HG03135 (cell line): ENCODE measurements at regions not wholly inside any gene's neighbourhood (a gene's known extent, or its start where the extent isn't known, plus 50 kb on each side); places are given as distances from the start of the nearest gene placed in this dataset.

Experiments
- ATAC-seq: cut with Tn5 transposase; IDR thresholded peaks from one replicate; pipeline ENCODE4 v1.9.1; 2021; ENCODE audit warnings: mild to moderate bottlenecking, moderate library complexity; ENCODE audit not compliant: unreplicated experiment

DNA sequence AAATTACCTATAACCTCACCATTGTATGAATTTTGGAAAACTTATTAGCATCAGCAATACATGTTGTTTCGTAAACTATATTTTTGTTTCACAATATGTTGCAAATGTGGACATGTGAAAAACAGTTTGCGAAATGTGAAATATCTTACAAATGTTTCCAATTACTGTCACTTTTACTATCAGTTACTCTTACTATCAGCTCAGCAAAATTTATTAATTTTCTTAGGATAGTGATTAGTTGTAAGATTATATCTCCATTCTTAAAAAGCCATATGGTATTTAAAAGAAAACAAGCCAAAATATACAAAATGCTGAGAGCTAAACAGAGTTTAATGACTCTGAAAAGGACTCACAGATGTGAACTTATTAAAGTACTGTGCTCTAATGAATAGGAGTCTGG is 111.9 kb upstream of the LPAR1 start:
- ATAC-seq, result no peak

DNA sequence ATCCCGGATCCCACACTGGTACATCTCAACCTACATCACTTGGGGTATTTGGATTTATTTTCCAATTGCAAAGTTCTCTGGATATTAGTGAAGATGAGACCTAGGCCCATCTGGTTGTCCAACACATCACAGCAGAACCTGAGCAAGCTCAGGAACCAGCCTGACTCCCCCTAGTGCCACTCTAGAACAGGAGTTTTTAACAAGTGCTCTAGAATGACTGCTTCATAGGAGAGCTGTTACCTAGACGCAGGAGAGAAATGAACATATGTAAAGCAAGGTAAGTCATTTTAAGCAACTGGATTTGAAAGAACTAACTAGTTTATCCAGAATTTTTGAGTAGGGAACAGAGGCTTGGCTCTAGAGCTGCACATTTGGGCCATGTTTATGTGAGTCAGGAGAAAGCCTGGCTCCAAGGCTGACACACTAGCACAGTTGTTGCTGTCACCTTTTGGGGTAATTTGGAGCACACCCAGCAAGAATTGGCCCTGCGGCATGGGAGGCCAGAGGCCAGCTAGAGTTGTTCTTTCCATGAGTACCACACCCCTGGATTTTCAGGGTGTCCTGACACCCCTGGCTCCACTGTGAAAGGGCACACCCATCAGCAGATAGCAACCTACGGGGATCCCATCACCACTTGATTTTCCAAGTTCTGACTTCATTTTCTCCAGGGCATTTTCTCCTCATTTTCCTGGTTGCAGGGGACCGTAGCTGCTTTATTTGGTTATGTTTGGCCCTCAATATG is 110.9 kb upstream of the LPAR1 start:
- no peak for ATAC-seq

DNA sequence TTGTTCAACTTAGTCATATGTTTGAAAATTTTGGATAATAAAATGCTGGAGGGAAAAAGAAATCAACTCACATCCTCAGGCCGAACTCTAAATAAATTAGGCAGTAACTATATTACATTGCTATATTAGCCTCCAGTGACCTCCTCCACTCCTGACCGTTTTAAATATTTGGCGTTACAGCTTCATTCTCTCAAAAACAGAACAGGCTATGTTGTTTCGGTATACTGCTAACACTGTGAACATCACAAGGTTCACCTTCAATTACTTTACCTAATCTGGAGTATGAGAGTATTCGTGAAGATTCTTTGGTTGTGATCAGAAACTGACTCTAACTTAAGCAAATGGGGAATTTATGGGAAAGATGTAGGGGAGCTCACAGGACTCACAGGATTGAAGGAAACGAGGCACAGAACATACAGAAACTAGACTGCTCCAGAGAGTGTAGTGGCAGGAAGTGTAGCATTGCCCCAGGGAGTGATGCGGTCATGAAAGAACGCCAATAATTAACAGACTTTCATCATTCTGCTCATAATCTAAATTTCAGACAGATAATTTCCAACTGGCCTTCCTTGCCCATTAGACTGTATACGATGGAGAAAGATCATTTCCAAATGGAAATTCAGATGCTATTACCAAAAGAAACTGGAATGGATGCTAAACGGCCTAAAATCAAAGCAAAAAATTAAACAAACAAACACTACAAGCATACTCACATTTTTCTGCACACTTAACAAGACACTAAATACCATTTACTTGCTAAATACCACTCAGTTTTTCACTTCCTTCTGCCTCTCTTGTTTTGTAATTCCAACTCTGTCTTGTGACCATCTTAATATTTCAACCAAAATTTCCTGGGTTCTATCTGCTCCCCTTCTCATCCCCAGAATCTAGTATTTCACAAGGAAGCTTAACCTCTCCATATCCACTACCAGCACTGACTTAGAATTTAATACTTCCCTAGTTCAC is 110.1 kb upstream of the LPAR1 start:
- peak; percentile 69 for ATAC-seq

DNA sequence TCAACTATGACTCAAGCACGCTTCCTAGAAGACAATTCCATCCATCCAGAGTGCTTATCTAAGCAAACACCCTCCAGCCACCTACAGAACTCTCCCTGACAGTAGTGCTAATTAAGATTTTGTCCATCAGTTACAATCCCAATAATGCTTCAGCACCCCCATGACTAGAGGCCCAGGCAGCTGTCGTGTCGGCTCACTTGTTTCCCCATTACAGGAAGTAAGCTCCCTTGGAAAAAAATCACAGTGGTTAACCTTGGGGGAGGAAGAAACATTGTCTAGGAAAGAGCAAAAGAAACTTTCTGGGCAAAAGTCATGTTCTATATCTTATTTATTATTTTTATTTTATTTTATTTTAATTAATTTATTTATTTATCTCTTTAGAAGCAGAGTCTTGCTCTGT is 108.8 kb upstream of the LPAR1 start:
- ATAC-seq, result no peak

DNA sequence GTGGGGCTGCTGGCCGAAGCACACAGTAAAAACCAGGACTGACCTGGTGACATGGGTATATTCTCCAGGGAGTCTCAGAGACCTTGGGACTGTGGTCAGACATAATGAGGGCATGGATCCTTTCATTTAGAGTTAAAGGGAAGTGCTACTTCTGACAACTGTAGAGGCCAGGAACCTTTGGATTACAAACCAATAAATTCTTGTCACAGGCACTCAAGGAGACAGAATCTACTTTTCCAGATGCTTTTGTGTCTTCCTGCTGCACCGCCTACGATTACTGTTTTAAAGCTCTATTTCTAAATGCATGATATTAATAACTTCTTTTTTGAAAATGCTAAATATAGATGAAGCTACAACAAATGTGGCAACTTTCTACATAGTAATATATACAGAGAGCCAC is 106.5 kb upstream of the LPAR1 start:
- ATAC-seq, result no peak

DNA sequence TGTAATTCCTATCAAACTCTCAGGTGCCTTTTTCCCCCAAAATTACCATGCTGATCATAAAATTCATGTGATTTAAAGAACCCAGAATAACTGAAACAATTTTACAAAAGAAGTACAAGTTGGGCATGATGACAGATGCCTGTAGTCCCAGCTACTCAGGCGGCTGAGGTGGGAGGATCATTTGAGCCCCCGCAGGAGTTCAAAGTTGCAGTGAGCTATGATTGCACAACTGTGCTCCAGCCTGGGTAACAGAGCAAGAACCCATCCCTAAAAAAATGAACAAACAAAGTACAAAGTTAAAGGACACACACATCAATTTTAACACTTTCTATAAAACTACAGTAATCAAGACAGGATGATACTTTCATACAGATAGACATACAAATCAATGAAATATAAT is 97.9 kb upstream of the LPAR1 start:
- no peak for ATAC-seq

DNA sequence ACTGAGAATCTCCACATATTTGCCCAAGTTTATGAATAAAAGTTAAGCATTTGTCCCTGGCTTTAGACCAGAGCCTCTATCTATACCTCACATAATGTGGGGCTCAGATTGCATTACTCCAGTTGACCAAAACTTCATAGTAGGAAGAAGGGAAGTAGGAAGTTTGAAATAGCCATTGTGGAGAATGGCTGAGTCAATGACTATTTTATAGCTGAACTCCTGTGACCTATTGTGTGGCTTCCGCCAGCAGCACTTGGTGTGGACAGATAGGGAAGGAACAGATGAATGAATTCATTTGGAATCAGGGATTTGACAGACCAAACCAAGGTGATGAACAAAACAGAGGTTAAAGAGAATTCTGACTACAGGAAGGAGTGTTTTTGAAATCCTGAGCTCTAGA is 92.9 kb upstream of the LPAR1 start:
- no peak for ATAC-seq

DNA sequence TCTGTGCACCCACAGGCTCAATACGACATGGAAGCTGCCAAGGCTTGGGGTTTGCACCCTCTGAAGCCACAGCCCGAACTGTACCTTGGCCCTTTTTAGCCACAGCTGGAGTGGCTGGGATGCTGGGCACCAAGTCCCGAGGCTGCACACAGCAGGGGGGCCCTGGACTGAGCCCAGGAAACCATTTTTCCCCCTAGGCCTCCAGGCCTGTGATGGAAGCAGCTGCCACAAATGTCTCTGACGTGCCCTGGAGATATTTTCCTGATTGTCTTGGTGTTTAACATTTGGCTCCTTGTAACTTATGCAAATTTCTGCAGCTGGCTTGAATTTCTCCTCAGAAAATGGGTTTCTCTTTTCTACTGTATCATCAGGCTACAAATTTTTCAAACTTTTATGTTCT is 82.3 kb upstream of the LPAR1 start:
- ATAC-seq, result no peak

DNA sequence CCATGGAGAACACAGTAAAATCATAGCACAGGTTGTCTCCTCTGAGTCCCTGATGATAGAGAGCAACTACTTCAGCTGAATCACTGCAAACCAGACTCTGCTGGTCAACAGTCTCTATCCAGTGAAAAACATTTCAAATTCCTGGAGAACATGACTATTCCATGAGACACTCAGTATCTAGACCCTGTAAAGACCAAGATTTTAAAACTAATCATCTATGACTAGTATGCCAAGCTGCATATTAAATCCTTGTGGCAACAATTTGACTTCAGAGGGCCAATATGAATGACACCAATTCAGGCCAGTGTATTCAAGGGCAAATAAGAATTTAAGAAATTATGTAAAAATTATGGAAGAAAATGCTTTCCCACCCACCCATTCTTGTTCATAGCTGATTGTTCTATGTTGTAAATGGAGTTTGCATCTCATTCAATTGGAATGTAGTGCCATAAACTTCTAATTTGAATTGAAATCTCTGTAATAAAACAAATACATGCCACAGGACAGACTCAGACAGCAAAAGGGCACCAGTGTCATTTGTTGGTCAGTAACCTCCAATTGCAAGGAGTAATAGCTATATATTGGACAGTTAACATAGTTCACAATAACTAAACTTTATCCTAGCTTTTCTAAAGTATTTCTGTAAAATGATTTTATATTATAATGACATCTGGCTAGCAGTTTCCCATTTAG is 80.1 kb upstream of the LPAR1 start:
- ATAC-seq, result no peak

DNA sequence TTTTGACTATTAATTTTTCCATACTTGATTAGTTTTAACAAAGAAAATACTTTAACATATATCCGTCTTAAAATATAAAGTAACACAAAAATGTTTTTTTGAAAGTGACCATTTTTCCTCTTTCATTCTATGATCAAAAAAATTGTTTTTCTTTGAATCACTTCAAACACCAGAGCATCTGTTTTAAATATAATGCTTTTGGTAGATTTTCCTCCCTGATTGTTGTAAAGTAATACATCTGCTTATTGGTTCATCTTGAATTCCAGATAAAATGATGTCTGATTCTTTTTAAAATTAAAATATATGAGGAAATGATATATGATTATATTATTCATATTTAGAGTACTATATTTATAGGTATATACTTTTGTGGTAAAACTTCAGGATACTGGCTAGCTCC is 76.2 kb upstream of the LPAR1 start:
- ATAC-seq, result no peak

DNA sequence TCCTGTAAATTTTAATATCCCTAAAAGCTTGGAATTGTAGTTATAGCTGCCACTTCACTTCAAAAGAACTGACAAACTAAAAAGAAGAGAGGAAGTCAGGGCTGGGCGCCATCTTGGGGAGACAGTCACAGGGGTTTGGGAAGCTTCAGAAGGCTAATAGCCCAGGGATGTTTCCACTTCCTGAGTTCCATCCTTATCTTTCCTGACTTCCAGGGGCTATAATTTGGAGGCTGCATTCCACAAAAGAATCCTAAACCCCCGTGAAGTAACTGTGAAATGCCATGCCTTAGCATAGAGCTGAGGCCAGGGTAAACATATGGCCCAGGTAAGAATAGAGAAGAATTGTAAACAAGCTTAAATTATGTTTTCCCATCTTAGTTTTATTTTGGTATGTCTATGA is 75.4 kb upstream of the LPAR1 start:
- no peak for ATAC-seq

DNA sequence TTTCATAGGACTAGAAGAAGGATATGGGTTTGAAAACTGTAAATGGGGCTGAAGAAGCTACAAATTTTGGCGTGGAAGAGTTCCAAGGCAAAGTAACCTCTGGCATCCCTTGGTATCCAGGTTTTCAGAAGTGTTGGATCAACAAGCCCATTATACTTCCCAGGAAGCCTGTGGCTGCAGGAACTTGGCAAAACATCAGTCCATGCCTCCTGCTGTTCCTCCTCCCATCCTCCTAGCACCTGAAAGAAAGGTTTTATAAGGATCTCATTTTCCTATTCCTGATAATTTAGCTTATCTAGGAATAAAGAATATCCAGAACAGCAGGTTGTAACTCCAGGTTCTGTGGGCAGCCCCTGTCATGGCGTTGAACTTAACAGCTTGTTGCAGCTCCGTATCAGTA is 72.5 kb upstream of the LPAR1 start:
- ATAC-seq, result no peak

DNA sequence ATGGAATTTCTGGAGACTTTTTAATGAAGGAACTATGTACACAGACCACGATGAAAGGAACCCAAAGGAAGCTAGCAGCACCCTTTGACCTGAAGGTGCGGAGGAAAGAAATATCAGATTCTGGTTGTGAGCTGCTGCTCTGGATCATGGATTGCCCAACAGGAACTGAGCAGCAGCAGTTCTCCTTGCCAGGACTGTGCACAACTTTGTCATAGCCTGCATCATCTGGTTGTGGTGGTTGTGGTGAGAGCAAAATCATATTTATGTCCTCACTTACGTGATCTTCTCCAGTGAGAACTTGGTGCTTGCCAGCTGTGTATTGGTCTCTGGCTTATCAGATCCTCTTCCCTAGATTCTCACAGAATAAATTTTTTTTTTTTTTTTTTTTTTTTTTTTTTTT is 70.7 kb upstream of the LPAR1 start:
- ATAC-seq, result no peak

DNA sequence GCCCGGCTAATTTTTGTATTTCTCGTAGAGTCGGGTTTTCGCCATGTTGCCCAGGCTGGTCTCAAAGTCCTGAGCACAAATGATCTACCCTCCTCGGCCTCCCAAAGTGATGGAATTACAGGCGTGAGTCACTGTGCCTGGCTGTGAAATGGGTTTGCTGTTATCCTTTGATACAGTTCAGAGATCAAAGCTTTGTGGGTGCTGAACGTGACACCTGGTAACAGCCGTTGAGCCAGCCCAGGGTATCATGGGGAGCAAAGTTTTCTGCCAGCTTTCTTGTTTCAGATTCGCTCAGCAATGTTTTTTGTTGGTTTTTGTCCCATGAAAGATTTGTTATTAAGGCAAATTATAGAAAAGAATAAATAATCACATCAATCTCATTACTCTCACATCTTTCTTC is 68.9 kb upstream of the LPAR1 start:
- ATAC-seq, result no peak

DNA sequence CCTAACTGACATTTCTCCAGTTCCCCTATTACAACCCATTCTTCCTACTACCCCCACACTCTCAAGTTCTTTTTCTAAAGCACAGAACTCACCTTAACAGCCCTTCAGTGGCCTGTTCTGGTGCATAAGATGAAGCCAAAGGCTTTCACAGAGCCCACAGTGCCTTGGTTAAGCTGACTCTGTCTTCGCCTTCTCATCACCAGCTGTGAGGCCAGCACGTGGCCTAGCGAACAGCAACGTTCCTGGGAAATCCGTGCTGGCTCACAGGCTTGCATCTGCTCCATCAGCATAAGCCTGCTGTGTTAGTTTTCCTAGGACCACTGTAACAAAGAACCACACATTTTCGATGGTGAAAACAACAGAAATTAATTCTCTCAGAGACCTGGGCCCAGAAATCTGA is 67.9 kb upstream of the LPAR1 start:
- no peak for ATAC-seq

DNA sequence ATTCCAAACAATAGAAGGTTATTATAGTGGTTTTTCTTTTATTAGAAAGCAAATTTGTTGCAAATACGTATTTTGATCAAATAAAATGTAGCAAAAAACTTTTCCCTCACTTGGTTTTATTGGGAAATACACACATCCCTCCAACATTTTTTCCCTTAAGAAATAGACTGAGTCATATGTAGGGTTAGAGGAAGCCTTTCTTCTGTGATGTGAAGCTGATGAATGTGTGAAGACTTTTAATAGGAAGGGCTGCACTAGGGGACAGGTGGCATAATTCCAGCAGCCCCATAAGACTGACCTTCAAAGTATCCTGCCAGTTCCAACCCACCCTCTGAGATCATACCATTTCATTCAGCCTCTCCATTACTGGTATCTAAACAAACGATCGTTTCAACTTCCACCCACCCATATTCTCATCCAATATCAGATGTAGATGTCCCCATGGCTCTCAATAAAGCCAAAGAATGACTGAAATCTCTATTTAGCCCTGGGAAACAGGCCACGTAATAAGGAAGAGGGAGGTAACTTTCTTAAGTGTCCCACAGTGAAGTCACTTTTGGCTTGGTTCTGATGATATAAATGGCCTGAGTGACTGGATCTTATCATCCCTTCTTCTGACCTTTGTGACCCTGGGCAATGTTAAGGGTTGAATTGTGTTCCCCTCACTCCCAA is 64.7 kb upstream of the LPAR1 start:
- no peak for ATAC-seq

DNA sequence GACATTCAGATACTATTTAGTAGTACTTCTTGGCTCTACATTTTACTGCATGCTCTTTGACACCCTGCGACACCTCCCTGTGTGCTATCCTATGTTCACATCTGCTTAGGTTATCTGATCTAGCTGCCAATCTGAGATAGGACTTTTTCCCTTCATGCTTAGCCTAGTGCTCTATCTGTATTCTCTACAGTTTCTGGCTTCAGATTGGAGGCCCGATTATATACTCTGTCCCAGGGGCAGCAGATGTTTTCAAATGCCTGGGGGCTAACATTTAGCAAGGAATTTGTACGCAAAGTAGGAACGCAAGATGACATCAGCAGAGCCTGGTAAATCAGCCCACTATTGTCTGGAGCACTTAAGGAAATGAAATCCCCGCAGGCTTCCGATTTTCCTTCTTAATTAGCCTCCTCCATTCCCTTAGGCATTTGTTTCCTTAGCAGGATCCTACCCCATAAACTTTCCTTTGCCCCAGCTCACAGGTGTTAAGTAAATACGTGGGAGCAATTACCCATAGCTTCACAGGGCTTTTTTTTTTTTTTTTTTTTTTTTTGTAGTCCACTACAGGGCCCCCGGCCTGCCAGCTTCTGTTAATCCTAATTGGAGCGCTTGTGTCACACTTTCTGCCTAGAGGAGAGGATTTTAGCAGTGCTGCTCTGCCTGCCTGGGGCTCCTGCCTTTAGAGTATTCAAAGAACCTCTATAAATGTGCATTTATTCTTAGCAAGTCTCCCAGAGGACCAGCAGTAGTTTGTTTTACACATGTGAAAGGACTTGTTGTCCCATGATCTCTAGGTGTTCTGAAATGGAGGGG is 61.1 kb upstream of the LPAR1 start:
- ATAC-seq, result no peak

DNA sequence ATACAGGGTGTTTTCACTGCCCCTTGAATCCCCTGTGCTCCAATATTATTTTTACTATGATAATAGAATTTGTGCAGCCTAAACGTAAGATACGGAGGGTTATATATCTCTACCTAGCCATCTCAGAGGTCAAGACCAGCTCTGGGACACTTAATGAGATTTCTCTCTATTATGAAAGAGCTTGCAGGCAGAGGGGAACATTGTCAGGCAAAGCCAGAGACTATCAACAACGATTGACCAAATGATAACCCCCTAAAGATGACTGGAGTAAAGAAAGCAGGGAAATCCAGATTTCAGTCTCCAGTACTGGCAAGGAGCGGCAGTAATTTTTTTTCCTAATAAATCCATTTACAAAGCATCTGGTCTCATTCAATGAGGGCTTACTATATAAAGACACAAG is 59.8 kb upstream of the LPAR1 start:
- ATAC-seq, result no peak

DNA sequence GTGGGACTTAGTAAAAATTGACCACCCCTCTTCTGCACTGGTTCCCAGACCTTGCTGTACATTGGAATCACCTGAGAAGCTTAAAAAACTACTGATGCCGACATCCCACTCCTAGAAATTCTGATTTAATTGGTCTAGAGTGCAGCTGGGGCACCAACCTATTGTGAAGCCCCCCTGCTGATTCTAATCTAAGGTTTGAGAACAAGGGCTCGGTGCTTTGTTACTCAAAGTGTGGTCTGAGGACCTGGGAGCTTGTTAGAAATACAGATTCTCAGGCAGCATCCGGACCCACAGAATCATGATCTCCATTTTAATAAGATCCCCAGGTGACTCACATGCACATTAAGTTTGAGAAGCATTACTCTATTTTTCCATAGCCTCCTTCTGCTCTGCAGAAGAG is 57.8 kb upstream of the LPAR1 start:
- ATAC-seq, result no peak

DNA sequence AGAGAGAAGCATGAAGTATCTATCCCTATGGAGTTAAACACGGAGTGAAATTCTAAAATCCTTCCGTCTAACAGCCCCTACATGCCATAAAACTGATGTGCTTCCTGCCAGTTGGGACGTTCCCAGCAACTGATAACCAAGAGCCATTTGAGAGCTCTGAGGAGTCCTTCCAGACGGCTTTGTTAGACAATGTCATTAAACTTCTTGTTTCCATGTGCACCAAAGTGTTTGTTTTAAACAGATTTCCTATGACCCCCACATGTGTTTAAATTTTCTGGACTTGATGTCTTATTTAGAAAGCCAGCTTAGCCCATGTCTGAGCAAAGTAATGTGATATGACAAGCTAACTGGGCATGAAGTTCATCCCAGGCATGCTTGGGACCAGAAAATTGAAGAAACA is 57.2 kb upstream of the LPAR1 start:
- no peak for ATAC-seq
